Endothelial cell of umbilical vein (primary cell): ENCODE measurements at regions not wholly inside any gene's neighbourhood (a gene's known extent, or its start where the extent isn't known, plus 50 kb on each side); places are given as distances from the start of the nearest gene placed in this dataset.
A peak's percentile ranks its signal among the peaks of the same experiment; 100 is the strongest.

ENCODE experiments used
- BruUV-seq: library from RNA; stranded (reverse); fragments of 400-500 nt; replicated peaks from 2 replicates; lab custom pipeline; 2021; lab: Mats Ljungman, UMichigan
- CTCF ChIA-PET: fragments of 300-600, 350-600 bp; sonication (Branson Sonifier 250); formaldehyde crosslinking; loops from one replicate; lab custom pipeline; 2021; ENCODE audit warnings: antibody characterized with exemption, inconsistent platforms; lab: Charles Lee
- POLR2A ChIA-PET: fragments of 300-600, 350-600 bp; sonication (Branson Sonifier 250); formaldehyde crosslinking; loops from one replicate; lab custom pipeline; 2021; ENCODE audit warnings: antibody characterized with exemption, inconsistent platforms; lab: Charles Lee
- DNase-seq: peaks from one replicate; pipeline ENCODE4 v3.0.0-alpha.2; 2011; ENCODE audit warnings: low read depth, low spot score
- FAIRE-seq: peaks from 2 replicates; lab custom pipeline; 2011; peaks lifted over from hg19 to GRCh38; lab: Jason Lieb, UNC
- H2AFZ ChIP-seq: 2 replicates; pipeline ENCODE4 v1.6.0; 2012; ENCODE audit warnings: low read depth, low read length, control low read depth, inconsistent platforms
- H3K27ac ChIP-seq: 2 replicates; pipeline ENCODE4 v1.5.1; 2011; ENCODE audit warnings: low read depth, mild to moderate bottlenecking, control low read depth, low read length, moderate library complexity; ENCODE audit not compliant: insufficient read depth
- H3K27me3 ChIP-seq, 2 experiments: 2 replicates each; pipeline versions ENCODE4 v1.6.0 to v1.6.1; 2011; ENCODE audit warnings: low read length in 2 of 2, mixed read lengths in 1 of 2; ENCODE audit not compliant: control insufficient read depth in 2 of 2, insufficient read depth in 2 of 2
- H3K36me3 ChIP-seq, 2 experiments: 2 replicates in 1 of 2; 3 replicates in 1 of 2; pipeline ENCODE4 v1.5.1; 2011; ENCODE audit warnings: low read length in 2 of 2, mild to moderate bottlenecking in 1 of 2, moderate library complexity in 1 of 2; ENCODE audit not compliant: control insufficient read depth in 2 of 2, insufficient read depth in 2 of 2; ENCODE audit errors: extremely low read depth in 1 of 2
- H3K4me1 ChIP-seq: 3 replicates; pipeline ENCODE4 v1.5.1; 2011; ENCODE audit warnings: mild to moderate bottlenecking, low read length; ENCODE audit not compliant: control insufficient read depth, insufficient read depth; ENCODE audit errors: extremely low read depth
- H3K4me2 ChIP-seq: 2 replicates; pipeline ENCODE4 v1.6.1; 2011; ENCODE audit warnings: low read length, control low read depth, mixed read lengths; ENCODE audit not compliant: insufficient read depth
- H3K4me3 ChIP-seq, 3 experiments: fragments of 200-600 bp in 1 of 3; sonication (generic), shearing (Covaris generic) in 1 of 3; replicated peaks in 1 of 3; 2 replicates each; pipeline ENCODE4 v1.5.1; 2011 to 2016; ENCODE audit warnings: control low read depth in 3 of 3, low read length in 3 of 3, mild to moderate bottlenecking in 2 of 3, inconsistent platforms in 1 of 3, low read depth in 1 of 3, moderate library complexity in 1 of 3; ENCODE audit not compliant: insufficient read depth in 1 of 3
- H3K79me2 ChIP-seq: 2 replicates; pipeline ENCODE4 v1.6.0; 2012; ENCODE audit warnings: low read length, inconsistent platforms; ENCODE audit not compliant: control insufficient read depth, insufficient read depth
- H3K9ac ChIP-seq: replicated peaks from 2 replicates; pipeline ENCODE3; 2011; ENCODE audit warnings: low read length, control low read depth; ENCODE audit not compliant: insufficient read depth; ENCODE audit errors: extremely low read depth
- H3K9me1 ChIP-seq: replicated peaks from 3 replicates; pipeline ENCODE4 v1.6.0; 2011; ENCODE audit warnings: mild to moderate bottlenecking, low read length; ENCODE audit not compliant: control insufficient read depth, insufficient read depth; ENCODE audit errors: extremely low read depth
- H3K9me3 ChIP-seq: replicated peaks from 2 replicates; pipeline ENCODE4 v1.5.1; 2012; ENCODE audit warnings: low read length, inconsistent platforms; ENCODE audit not compliant: control insufficient read depth, insufficient read depth
- H4K20me1 ChIP-seq: replicated peaks from 2 replicates; pipeline ENCODE3; 2011; ENCODE audit warnings: mild to moderate bottlenecking, low read length; ENCODE audit not compliant: control insufficient read depth, insufficient read depth; ENCODE audit errors: extremely low read depth
- CTCF ChIP-seq, 2 donors: IDR thresholded peaks; 1 replicate in 1 of 2; 2 replicates in 1 of 2; pipeline ENCODE4 v1.5.1; 2011; ENCODE audit warnings: low read length in 2 of 2, mild to moderate bottlenecking in 2 of 2, moderate library complexity in 2 of 2, control low read depth in 1 of 2, inconsistent platforms in 1 of 2, low read depth in 1 of 2; ENCODE audit not compliant: insufficient read depth in 1 of 2; ENCODE audit errors: extremely low read depth in 1 of 2
- EZH2 ChIP-seq: IDR thresholded peaks from 2 replicates; pipeline ENCODE4 v1.6.1; 2012; ENCODE audit warnings: borderline replicate concordance, low read depth, mild to moderate bottlenecking, moderate library complexity, low read length, inconsistent platforms; ENCODE audit not compliant: severe bottlenecking
- FOS ChIP-seq: IDR thresholded peaks from 2 replicates; pipeline ENCODE4 v1.6.1; 2011; ENCODE audit warnings: mild to moderate bottlenecking, low read length, moderate library complexity, borderline replicate concordance; ENCODE audit not compliant: insufficient read depth
- GATA2 ChIP-seq: IDR thresholded peaks from 2 replicates; pipeline ENCODE4 v1.7.0; 2011; ENCODE audit warnings: low read depth, mild to moderate bottlenecking, moderate library complexity, mixed read lengths, low read length; ENCODE audit not compliant: insufficient read length, insufficient read depth
- JUN ChIP-seq: IDR thresholded peaks from 2 replicates; pipeline ENCODE4 v1.6.1; 2011; ENCODE audit warnings: borderline replicate concordance, low read depth; ENCODE audit not compliant: insufficient read length, insufficient read depth
- MAX ChIP-seq: IDR thresholded peaks from 2 replicates; pipeline ENCODE4 v1.6.1; 2011; ENCODE audit not compliant: insufficient read depth, insufficient read length
- MYC ChIP-seq: IDR thresholded peaks from one replicate; pipeline ENCODE4 v1.6.1; 2011; ENCODE audit warnings: mild to moderate bottlenecking, low read depth, low read length
- POLR2A ChIP-seq: IDR thresholded peaks from 2 replicates; pipeline ENCODE4 v1.6.1; 2012; ENCODE audit warnings: low read depth, mild to moderate bottlenecking, control low read depth, low read length
- POLR2AphosphoS5 ChIP-seq: IDR thresholded peaks from 2 replicates; pipeline ENCODE4 v1.6.1; 2012; ENCODE audit warnings: low read depth, mild to moderate bottlenecking, control low read depth, low read length, moderate library complexity; ENCODE audit not compliant: insufficient read depth
- dilution Hi-C: fragments of 300-500 bp; cut with MboI; formaldehyde crosslinking; loops from one replicate; pipeline ENCODE4 v1.15.0; 2019; ENCODE audit warnings: low sequenced_read_pairs; ENCODE audit not compliant: extremely low pct_ligation_motif_present
- intact Hi-C: fragments of 100-400 bp; cut with micrococcal nuclease; formaldehyde crosslinking; loops from one replicate; pipeline ENCODE4 v1.10.0; 2022

GRCh38 chr1:98331243-98331642, 330.3 kb upstream of the SNX7 start:
- Histone ChIP-seq H3K79me2 (no peaks in the 10 kb centered on the region), H3K36me3 (no peaks in the 10 kb centered on the region), H3K4me2 (no peak overlapping the region), H3K27ac (no peak overlapping the region), H3K9me3 (no peaks in the 10 kb centered on the region), H4K20me1 (no peaks in the 10 kb centered on the region), H3K4me1 (peaks cover 41% of the 10 kb centered on the region), H3K27me3 (no peaks in the 10 kb centered on the region), H3K9me1 (no peaks in the 10 kb centered on the region), H3K4me3 (no peak overlapping the region), H2AFZ (peak overlapping the region; percentile 55), H3K9ac (no peak overlapping the region)
- CTCF ChIA-PET, result interaction anchor here (1.0 kb wide), 1 partner anchor 137 kb away, joined by 3 read pairs; no protein-coding TSS in a partner anchor
- dilution Hi-C loops (no loop called here), intact Hi-C loops (no loop called here)
- POLR2A ChIA-PET, result no interaction called here
- no peak for FAIRE-seq
- peak; percentile 32 for DNase-seq
- BruUV-seq, result no TSS peak
- TF ChIP-seq POLR2AphosphoS5, result no peak
- no peak for TF ChIP-seq GATA2

GRCh38 chr1:98330224-98330623, 331.3 kb upstream of the SNX7 start:
- no peak for FAIRE-seq
- peaks cover 47% of the 10 kb centered on the region for H3K4me1 ChIP-seq
- intact Hi-C loops, result no loop called here

More at GRCh38 chr1:98330224-98330623, 331.3 kb upstream of the SNX7 start:
- no peak overlapping the region for H3K4me2 ChIP-seq
- no peak for TF ChIP-seq POLR2AphosphoS5
- no peak for TF ChIP-seq JUN
- TF ChIP-seq GATA2, result no peak
- TF ChIP-seq FOS, result no peak
- no peak for TF ChIP-seq EZH2
- no peak for TF ChIP-seq MYC
- TF ChIP-seq MAX, result no peak
- no peak for TF ChIP-seq POLR2A
- no peak for TF ChIP-seq CTCF (IDR thresholded peaks at IDR 0.05; ENCODE audit: extremely low read depth in 1 of 2, insufficient read depth in 1 of 2, low read depth in 1 of 2, low read length in 2 of 2)
- H3K4me3 ChIP-seq, result no peak overlapping the region
- H3K27me3 ChIP-seq, result no peaks in the 10 kb centered on the region
- H3K9me1 ChIP-seq, result no peaks in the 10 kb centered on the region
- H3K27ac ChIP-seq, result no peak overlapping the region
- dilution Hi-C loops, result no loop called here
- POLR2A ChIA-PET, result no interaction called here
- H3K79me2 ChIP-seq, result no peaks in the 10 kb centered on the region
- no TSS peak for BruUV-seq
- no peaks in the 10 kb centered on the region for H4K20me1 ChIP-seq
- no peaks in the 10 kb centered on the region for H3K9me3 ChIP-seq
- DNase-seq, result no peak
- H3K9ac ChIP-seq, result no peak overlapping the region
- no peaks in the 10 kb centered on the region for H3K36me3 ChIP-seq
- CTCF ChIA-PET, result no interaction called here
- no peak overlapping the region for H2AFZ ChIP-seq
